Fibroblast of lung (primary cell): ENCODE measurements at regions not wholly inside any gene's neighbourhood (a gene's known extent, or its start where the extent isn't known, plus 50 kb on each side); places are given as distances from the start of the nearest gene placed in this dataset.

Experiments used
- CTCF ChIP-seq, 2 donors: IDR thresholded peaks in 1 of 2; conservative IDR thresholded peaks in 1 of 2; 1 replicate in 1 of 2; 2 replicates in 1 of 2; pipeline ENCODE4 v1.5.1; 2011 to 2012; ENCODE audit warnings: low read length in 2 of 2, control low read depth in 1 of 2, inconsistent platforms in 1 of 2, low read depth in 1 of 2, mild to moderate bottlenecking in 1 of 2
- EZH2 ChIP-seq: IDR thresholded peaks from 2 replicates; pipeline ENCODE4 v1.5.1; 2012; ENCODE audit warnings: low read length, control low read depth, mild to moderate bottlenecking; ENCODE audit errors: missing control alignments

GRCh38 chr10:56662765-56663447, 301.8 kb upstream of the ZWINT start:
- TF ChIP-seq CTCF (conservative IDR thresholded peaks at IDR 0.05 in 1 of 2, IDR thresholded peaks at IDR 0.05 in 1 of 2; ENCODE audit: low read depth in 1 of 2, low read length in 2 of 2) (no peak), EZH2 (no peak)
